IPS-NIHi7 (cell line): ENCODE measurements at regions not wholly inside any gene's neighbourhood (a gene's known extent, or its start where the extent isn't known, plus 50 kb on each side); places are given as distances from the start of the nearest gene placed in this dataset.
A peak's percentile ranks its signal among the peaks of the same experiment; 100 is the strongest.

ENCODE experiments used
- DNase-seq: peaks from one replicate; pipeline ENCODE4 v3.0.0; 2012; ENCODE audit warnings: mixed read lengths; ENCODE audit errors: extremely low spot score

- no peak for DNase-seq
These were observed 85.1 kb upstream of the GHR start for GRCh38 chr5:42338136-42338535.

DNA sequence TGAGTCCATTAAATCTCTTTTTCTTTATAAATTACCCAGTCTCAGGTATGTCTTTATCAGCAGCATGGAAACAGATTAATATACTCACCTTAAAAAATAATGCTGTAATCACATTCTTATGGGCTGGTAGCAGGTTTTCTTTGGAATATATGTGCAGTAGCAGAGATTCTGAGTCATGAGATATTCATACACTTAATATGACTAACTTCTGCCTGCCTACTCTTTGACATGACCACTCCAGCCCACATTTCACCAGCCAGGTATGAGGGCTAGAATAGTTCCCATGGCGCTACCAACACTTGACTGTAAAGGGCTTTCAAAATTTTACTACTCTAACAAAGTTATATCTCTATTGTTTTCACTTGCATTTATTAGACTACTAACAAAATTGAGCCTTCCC is 74.1 kb upstream of the GHR start:
- no peak for DNase-seq

DNA sequence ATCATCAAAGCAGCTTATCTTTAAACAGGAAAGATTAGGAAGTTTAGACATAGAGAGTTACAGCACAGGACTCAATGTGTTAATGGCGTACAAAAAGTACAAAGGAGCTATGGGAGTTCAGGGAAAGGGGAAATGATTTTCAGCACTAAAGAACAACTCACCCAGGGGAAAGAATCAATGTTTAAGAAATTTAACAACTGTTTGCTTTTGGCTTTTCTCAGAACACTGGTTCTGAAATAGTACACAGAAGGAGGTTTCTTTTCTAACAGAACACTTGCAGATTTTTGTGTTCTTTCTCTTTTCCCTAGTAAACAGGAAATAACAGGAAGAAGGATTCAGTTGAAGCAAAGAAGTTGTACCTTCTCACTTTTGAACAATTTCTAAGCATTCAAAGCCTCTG is 71.3 kb upstream of the GHR start:
- no peak for DNase-seq

- DNase-seq, result no peak
These were observed 63.2 kb upstream of the GHR start for GRCh38 chr5:42360056-42360455.

DNA sequence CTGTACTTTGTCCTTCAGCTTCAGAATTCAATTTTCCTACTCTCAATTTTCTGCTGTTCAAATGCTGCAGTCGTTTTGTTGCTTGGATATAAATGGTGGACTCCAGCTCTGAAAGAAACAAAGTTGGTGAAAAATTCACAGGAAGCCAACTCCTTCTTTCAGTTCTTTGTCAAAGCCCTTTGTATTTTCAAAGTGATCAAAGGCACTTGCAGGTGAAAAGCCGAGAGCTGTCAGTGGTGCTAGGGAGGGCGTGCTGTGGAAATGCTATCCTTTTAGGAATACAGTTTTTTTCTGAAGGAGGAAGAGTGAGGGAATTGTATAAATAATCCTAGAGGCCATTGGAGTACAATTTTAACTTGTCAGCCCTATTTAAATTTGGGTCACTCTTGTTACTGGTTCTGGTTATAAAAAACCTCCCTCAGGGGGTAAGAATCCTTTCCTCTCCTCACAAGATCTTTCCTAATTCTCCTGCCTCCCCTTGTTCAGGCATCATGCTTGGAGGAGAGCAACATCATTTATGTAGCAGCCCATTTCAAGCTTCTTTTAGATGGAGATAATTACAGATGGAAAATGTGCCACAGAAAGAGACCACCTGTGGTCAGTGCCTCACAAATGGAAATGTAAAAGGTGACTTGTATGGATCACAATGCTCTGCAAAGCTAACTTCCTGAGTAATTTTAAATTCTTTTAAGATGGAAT is 62.5 kb upstream of the GHR start:
- peak; percentile 53 for DNase-seq

GRCh38 chr5:42361315-42361688 is 61.9 kb upstream of the GHR start:
- DNase-seq, result no peak

DNA sequence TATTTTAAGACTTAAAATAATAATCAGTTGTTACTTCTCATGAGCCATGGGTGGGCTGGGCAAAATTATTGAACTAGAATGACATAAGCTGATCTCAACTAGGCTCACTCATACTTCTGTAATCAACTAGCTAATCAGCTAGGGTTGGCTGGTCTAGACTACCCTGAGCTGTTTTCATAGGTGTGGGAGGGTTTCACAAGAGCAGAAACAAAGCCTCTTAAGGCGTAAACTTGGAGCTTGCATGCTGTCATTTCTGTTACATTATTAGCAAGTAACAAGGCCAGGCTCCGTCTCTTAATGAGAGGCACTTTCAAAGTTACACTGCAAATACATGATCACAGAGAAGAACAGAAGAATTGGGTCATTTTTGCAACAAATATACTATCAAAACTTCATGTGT is 57.2 kb upstream of the GHR start:
- DNase-seq, result no peak
